HG03196 (cell line): ENCODE measurements at regions not wholly inside any gene's neighbourhood (a gene's known extent, or its start where the extent isn't known, plus 50 kb on each side); places are given as distances from the start of the nearest gene placed in this dataset.
"Not testable (repeated sequence)": the region's sequence is repeated elsewhere in the genome, so short reads cannot be mapped to it uniquely, and the experiment has no call there.

Experiments
- ATAC-seq: cut with Tn5 transposase; IDR thresholded peaks from one replicate; pipeline ENCODE4 v1.9.1; 2021; ENCODE audit not compliant: unreplicated experiment

DNA sequence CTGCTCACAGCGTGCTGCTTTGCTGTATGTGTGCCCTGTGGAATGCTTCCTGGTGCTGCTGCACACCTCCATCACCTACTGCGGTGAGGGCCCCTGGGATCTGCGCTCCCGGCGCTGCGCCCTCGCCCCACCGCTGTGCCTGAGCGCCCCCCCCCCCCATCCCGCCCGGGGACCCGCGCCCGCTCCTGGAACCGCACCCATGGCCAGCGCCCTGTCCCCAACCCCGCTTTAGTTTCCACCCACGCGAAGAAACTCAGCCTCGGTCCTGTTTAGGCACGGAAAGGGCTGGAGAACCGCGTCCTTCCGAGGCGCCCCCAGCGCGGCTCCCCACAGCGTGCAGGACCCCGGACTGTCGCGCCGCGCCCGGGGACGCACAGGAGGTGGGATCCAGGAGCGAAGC is 265.5 kb downstream of the POTEB3 start:
- ATAC-seq: not testable (repeated sequence)

DNA sequence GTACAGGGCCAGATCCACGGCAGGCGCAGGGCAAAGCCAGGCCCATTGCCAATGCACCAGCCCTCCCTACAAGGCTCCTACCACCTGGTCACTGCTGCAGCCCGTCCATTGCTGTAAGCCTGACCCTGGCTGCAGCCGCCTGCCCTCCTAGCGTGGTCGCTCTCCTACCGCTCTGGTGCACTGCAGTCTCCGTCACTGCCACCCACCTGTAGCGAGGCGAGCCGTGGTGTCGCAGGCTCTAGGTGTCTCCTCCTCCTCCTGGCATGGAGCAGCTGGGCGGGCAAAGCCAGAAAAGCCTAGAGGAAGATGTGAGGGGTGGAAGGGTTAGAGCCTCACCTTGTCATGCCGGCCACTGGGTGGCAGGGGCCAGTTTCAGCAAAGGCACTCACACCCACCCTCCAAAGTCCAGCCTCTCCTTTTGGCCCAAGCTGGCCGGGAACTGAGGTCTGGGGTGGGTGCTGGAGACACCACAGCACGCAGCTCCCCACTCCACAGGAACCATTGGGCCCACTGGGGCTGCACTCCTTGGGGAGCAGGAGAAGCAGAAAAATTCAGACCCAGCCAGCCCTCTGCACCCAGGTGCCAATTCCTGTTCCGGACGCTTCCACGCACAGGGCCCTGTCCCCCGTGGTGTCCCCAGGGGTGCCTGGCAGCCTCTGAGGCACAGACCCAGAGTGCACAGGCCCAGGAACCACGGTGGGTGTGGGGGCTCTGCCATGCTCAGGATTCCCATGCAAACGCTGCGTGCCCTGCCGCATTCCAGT is 285.3 kb upstream of the POTEB2 start:
- ATAC-seq: not testable (repeated sequence)

- not testable (repeated sequence) for ATAC-seq
Observed at GRCh38 chr15:21148136-21148535, 282.0 kb upstream of the POTEB2 start.

- not testable (repeated sequence) for ATAC-seq
Observed at GRCh38 chr15:21133893-21134292, 267.8 kb upstream of the POTEB2 start.

GRCh38 chr15:21112271-21113053 is 246.3 kb upstream of the POTEB2 start:
- not testable (repeated sequence) for ATAC-seq

- not testable (repeated sequence) for ATAC-seq
Observed at GRCh38 chr15:21111861-21112260, 245.7 kb upstream of the POTEB2 start.

GRCh38 chr15:21111172-21111571 is 245.1 kb upstream of the POTEB2 start:
- ATAC-seq: not testable (repeated sequence)

- ATAC-seq: not testable (repeated sequence)
Observed at GRCh38 chr15:21110187-21110804, 244.2 kb upstream of the POTEB2 start.

DNA sequence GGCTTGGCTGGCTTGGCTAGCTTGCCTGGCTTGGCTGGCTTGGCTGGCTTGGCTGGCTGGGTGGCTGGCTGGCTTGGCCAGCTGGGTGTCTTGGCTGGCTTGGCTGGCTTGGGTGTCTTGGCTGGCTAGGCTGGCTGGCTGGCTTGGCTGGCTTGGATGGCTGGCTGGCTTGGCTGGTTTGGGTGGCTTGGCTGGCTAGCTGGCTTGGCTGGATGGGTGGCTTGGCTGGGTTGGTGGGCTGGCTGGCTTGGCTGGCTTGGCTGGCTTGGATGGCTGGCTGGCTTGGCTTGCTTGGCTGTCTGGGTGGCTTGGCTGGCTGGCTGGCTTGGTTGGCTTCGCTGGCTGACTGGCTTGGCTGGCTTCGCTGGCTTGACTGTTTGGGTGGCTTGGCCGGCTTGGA is 242.3 kb upstream of the POTEB2 start:
- not testable (repeated sequence) for ATAC-seq

DNA sequence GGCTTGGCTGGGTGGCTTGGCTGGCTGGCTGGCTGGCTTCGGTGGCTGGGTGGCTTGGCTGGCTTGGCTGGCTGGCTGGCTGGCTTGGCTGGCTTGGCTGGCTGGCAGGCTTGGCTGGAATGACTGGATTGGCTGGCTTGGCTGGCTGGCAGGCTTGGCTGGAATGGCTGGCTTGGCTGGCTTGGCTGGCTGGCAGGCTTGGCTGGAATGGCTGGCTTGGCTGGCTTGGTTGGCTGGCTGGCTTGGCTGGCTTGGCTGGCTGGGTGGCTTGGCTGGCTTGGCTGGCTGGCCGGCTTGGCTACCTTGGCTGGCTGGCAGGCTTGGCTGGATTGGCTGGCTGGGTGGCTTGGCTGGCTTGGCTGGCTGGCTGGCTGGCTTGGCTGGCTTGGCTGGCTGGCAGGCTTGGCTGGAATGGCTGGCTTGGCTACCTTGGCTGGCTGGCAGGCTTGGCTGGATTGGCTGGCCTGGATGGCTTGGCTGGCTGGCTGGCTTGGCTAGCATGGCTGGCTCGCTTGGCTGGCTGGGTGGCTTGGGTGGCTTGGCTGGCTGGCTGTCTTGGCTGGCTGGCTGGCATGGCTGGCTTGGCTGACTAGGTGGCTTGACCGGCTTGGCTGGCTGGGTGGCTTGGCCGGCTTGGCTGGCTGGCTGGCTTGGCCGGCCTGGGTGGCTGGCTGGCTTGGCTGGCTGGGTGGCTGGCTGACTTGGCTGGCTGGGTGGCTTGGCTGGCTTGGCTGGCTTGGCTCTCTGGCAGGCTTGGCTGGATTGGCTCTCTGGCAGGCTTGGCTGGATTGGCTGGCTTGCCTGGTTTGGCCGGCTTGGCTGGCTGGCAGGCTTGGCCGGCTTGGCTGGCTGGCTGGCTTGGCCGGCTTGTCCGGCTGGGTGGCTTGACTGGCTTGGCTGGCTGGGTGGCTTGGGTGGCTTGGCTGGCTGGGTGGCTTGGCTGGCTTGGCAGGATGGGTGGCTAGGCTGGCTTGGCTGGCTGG is 241.6 kb upstream of the POTEB2 start:
- not testable (repeated sequence) for ATAC-seq

DNA sequence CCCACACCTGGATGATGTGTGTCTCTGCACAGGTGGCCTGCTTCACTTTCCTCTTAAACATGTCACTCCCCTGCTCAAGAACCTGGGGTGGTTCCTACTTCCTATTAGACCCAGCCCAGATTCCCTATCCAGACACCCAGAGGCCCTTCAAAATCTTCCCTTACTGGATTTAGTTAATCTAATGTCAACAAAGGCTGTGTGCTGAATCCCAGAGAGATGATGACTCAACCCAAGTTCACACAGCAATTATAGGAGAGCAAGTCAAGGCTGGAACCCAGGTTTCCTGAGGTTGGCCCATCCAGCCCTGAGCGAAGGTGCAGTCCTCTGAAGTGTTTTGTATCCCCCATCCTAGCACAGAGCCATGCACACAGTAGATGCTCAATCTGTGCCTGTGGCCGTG is 230.5 kb upstream of the POTEB2 start:
- not testable (repeated sequence) for ATAC-seq

GRCh38 chr15:21079544-21079943 is 213.4 kb upstream of the POTEB2 start:
- not testable (repeated sequence) for ATAC-seq

DNA sequence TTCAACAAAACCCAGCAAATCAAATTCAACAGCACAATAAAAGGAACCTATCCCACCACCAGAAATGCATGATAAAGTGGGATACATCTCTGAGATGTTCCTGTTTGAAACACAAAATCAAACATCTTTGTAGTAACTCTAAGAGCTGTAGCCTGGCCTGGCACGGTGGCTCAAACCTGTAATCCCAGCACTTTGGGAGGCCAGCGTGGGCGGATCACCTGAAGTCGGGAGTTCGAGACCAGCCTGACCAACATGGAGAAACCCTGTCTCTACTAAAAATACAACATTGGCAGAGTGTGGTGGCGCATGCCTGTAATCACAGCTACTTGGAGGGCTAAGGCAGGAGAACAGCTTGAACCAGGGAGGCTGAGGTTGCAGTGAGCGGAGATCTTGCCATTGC is 202.8 kb upstream of the POTEB2 start:
- ATAC-seq: not testable (repeated sequence)

DNA sequence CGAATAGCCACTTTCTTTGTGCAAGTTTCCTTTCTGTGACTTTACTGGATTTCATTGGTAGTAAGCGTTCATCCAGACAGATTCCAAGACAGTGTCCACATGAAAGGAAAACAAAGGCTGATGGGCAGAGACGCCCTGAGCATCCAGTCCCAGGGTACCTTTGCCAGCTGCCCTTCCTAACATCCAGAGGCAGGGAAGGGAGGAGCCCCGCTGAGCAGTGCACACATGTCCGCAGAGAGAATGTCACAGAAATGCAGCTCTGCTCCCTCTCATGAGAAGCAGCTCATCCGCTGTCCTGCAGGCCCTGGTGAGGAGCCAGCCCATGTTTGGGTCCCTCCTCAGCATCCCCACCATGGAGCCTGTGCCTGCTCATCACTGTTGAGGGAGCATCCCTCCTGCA is 197.4 kb upstream of the POTEB2 start:
- ATAC-seq: not testable (repeated sequence)

GRCh38 chr15:21062619-21063163 is 196.6 kb upstream of the POTEB2 start:
- ATAC-seq: not testable (repeated sequence)

DNA sequence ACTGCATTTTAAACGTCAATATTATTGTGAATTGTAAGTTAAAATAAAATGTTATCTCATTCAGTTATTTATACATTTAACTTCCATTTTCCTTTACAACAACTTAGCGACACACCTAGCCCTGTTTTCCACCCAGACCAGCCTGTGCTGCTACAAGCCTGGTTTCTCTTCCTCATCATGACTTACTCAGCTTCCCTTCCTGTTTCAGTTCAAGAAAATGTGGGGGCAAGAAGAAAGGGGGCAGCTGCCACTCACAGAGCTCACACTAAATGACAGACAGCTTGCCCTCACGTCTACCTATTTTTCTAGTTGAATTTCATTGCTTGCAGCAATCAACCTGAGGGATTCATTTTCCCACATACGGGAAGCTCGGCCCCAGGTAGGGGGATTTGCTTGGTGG is 185.8 kb upstream of the POTEB2 start:
- not testable (repeated sequence) for ATAC-seq

- ATAC-seq: not testable (repeated sequence)
Observed at GRCh38 chr15:21031703-21032102, 165.6 kb upstream of the POTEB2 start.

GRCh38 chr15:21029001-21029400 is 162.9 kb upstream of the POTEB2 start:
- not testable (repeated sequence) for ATAC-seq

DNA sequence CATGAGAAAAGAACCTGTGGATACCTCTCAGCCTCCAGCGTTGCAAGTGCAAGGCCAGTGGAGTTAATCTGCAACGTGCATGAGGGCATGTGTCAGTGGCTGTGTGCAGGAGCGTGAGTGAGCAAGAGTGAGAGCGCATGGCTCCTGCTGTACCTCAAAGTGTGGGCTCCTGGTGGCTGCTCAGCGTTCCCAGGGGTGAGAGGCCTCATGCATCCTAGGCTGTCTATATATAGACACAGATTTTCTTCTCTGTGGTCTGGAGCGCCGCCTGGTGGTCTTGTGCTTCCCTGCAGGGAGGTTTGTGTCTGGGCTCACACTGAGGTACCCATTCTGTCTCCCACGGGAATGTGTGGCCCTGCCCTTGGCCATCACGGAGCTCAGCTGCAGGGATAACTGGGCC is 161.8 kb upstream of the POTEB2 start:
- ATAC-seq: not testable (repeated sequence)

- not testable (repeated sequence) for ATAC-seq
Observed at GRCh38 chr15:21026848-21027247, 160.7 kb upstream of the POTEB2 start.
